NCI-H1930 (cell line): ENCODE measurements at regions not wholly inside any gene's neighbourhood (a gene's known extent, or its start where the extent isn't known, plus 50 kb on each side); places are given as distances from the start of the nearest gene placed in this dataset.
A peak's percentile ranks its signal among the peaks of the same experiment; 100 is the strongest.

Experiments
- DNase-seq, 2 experiments: peaks; one replicate each; lab custom pipeline; 2025; lab: John Stamatoyannopoulos, UW

- no peak for DNase-seq
Measured at GRCh38 chr12:93015871-93016751, 87.0 kb upstream of the EEA1 start.

- no peak for DNase-seq
Measured at GRCh38 chr12:93016752-93017350, 87.8 kb upstream of the EEA1 start.

GRCh38 chr12:93018610-93019009, 89.5 kb upstream of the EEA1 start:
- DNase-seq: no peak

- no peak for DNase-seq
Measured at GRCh38 chr12:93019212-93019927, 90.3 kb upstream of the EEA1 start.

- no peak for DNase-seq
Measured at GRCh38 chr12:93019975-93020630, 91.0 kb upstream of the EEA1 start.

GRCh38 chr12:93020631-93021597, 91.8 kb upstream of the EEA1 start:
- no peak for DNase-seq

- DNase-seq: no peak
Measured at GRCh38 chr12:93022603-93023340, 93.7 kb upstream of the EEA1 start.

GRCh38 chr12:93025145-93026103, 96.3 kb upstream of the EEA1 start:
- peak in 1 of 2 experiments; percentile 25 for DNase-seq

- DNase-seq: no peak
Measured at GRCh38 chr12:93027041-93027440, 97.9 kb upstream of the EEA1 start.

- DNase-seq: no peak
Measured at GRCh38 chr12:93029091-93029490, 100.0 kb upstream of the EEA1 start.

- DNase-seq: no peak
Measured at GRCh38 chr12:93031028-93031427, 101.9 kb upstream of the EEA1 start.

GRCh38 chr12:93032758-93033157, 103.7 kb upstream of the EEA1 start:
- no peak for DNase-seq

- no peak for DNase-seq
Measured at GRCh38 chr12:93033948-93034347, 104.9 kb upstream of the EEA1 start.

- DNase-seq: no peak
Measured at GRCh38 chr12:93039062-93039461, 110.0 kb upstream of the EEA1 start.

- DNase-seq: no peak
Measured at GRCh38 chr12:93039930-93040329, 110.8 kb upstream of the EEA1 start.

GRCh38 chr12:93040367-93040766, 111.3 kb upstream of the EEA1 start:
- no peak for DNase-seq

- DNase-seq: no peak
Measured at GRCh38 chr12:93041416-93041815, 112.3 kb upstream of the EEA1 start.

- DNase-seq: no peak
Measured at GRCh38 chr12:93042283-93042682, 113.2 kb upstream of the EEA1 start.

- DNase-seq: no peak
Measured at GRCh38 chr12:93042684-93043083, 113.6 kb upstream of the EEA1 start.
